WTC11 (cell line): ENCODE measurements at regions not wholly inside any gene's neighbourhood (a gene's known extent, or its start where the extent isn't known, plus 50 kb on each side); places are given as distances from the start of the nearest gene placed in this dataset.
A peak's percentile ranks its signal among the peaks of the same experiment; 100 is the strongest.

Experiments
- ATAC-seq: fragments of 200-7000 bp; cut with Tn5 transposase; 2 replicates; pipeline ENCODE4 v1.10.0; 2021; ENCODE audit warnings: mild to moderate bottlenecking, moderate library complexity
- CTCF ChIA-PET: fragments of 300-600 bp; sonication (Branson Sonifier 250); formaldehyde crosslinking; loops from one replicate; lab custom pipeline; 2021; ENCODE audit warnings: antibody characterized with exemption; lab: Charles Lee
- POLR2A ChIA-PET: fragments of 350-600 bp; sonication (Branson Sonifier 250); formaldehyde crosslinking; loops from one replicate; lab custom pipeline; 2021; ENCODE audit warnings: antibody characterized with exemption; lab: Charles Lee
- DNase-seq: peaks from one replicate; pipeline ENCODE4 v3.0.0; 2021; ENCODE audit warnings: low spot score
- H3K27ac Mint-ChIP-seq: 2 replicates; pipeline ENCODE4 v1.8.0; 2021; ENCODE audit warnings: mixed read lengths
- H3K27me3 Mint-ChIP-seq: 2 replicates; pipeline ENCODE4 v1.8.0; 2021; ENCODE audit warnings: low read depth, mild to moderate bottlenecking, moderate library complexity, mixed read lengths
- H3K36me3 Mint-ChIP-seq: 2 replicates; pipeline ENCODE4 v1.8.0; 2021; ENCODE audit warnings: mixed read lengths
- H3K4me1 Mint-ChIP-seq: 2 replicates; pipeline ENCODE4 v1.8.0; 2022; ENCODE audit warnings: mixed read lengths
- H3K4me3 Mint-ChIP-seq: 2 replicates; pipeline ENCODE4 v1.8.0; 2021; ENCODE audit warnings: mild to moderate bottlenecking, moderate library complexity, mixed read lengths
- H3K9me3 Mint-ChIP-seq: 2 replicates; pipeline ENCODE4 v1.8.0; 2021; ENCODE audit warnings: mixed read lengths
- GABPB1 ChIP-seq: sonication (generic); formaldehyde crosslinking; IDR thresholded peaks from 2 replicates; pipeline ENCODE4 v1.8.1; 2023; ENCODE audit warnings: mild to moderate bottlenecking, missing genetic modification reagents
- HMGA2 ChIP-seq: fragments of 250-450 bp; sonication (Bioruptor Pico); IDR thresholded peaks from 2 replicates; pipeline ENCODE4 v1.4.0; 2021; ENCODE audit warnings: mild to moderate bottlenecking, moderate library complexity
- JAZF1 ChIP-seq: fragments of 250-450 bp; sonication (Bioruptor Pico); IDR thresholded peaks from 2 replicates; pipeline ENCODE4 v1.9.0; 2021; ENCODE audit warnings: moderate library complexity, mild to moderate bottlenecking, inconsistent platforms
- ZNF232 ChIP-seq: sonication (generic); formaldehyde crosslinking; IDR thresholded peaks from 2 replicates; pipeline ENCODE4 v1.8.0; 2022; ENCODE audit warnings: mild to moderate bottlenecking, missing genetic modification reagents
- TF ChIP-seq, protein P1 (sequence below): fragments of 250-450 bp; sonication (Bioruptor Pico); IDR thresholded peaks from 2 replicates; pipeline ENCODE4 v1.9.0; 2021; ENCODE audit warnings: mild to moderate bottlenecking
- TF ChIP-seq, protein P2 (sequence below): sonication (generic); formaldehyde crosslinking; IDR thresholded peaks from 2 replicates; pipeline ENCODE4 v1.8.0; 2023; ENCODE audit warnings: mild to moderate bottlenecking, missing genetic modification reagents
- TF ChIP-seq, protein P3 (sequence below): sonication (generic); formaldehyde crosslinking; IDR thresholded peaks from 2 replicates; pipeline ENCODE4 v1.8.1; 2023; ENCODE audit warnings: mild to moderate bottlenecking, missing genetic modification reagents
- TF ChIP-seq, protein P4 (sequence below): fragments of 250-450 bp; sonication (Bioruptor Pico); IDR thresholded peaks from 2 replicates; pipeline ENCODE4 v1.9.0; 2021; ENCODE audit warnings: mild to moderate bottlenecking
- TF ChIP-seq, protein P5 (sequence below): sonication (generic); formaldehyde crosslinking; IDR thresholded peaks from 2 replicates; pipeline ENCODE4 v1.8.1; 2022; ENCODE audit warnings: low read depth, missing genetic modification reagents, borderline replicate concordance
- TF ChIP-seq, protein P6 (sequence below): sonication (generic); formaldehyde crosslinking; IDR thresholded peaks from 2 replicates; pipeline ENCODE4 v1.8.0; 2022; ENCODE audit warnings: mild to moderate bottlenecking, missing genetic modification reagents
- TF ChIP-seq, protein P7 (sequence below): fragments of 200-600 bp; IDR thresholded peaks from 2 replicates; pipeline ENCODE4 v1.8.0; 2022; ENCODE audit warnings: antibody characterized with exemption

DNA sequence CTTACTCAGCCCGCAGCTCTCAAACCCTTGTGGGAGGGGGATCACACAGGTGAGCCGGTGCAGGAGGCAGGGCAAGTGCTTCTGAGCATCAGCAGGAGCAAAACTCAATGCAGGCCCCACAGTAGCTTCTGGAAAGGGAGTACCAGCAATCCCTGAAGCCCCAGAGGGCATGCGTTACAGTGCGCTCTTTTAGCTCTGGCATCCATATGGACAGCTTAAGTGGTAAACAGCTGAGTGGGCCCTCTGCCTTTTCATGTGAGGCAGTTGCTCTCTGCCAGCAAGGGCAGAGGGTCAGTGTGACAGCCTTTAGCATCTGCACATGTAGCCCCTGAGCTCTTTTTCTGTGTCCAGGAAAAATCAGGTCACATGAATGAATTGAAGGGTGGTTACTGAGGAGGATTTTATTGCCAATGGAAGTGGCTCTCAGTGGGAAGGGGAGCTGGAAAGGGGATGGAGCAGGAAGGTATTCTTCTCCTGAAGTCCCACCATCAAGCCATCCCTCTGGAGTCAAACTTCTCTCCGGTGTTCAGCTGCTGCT, 464.3 kb upstream of the THRB start:
- POLR2A ChIA-PET, result interaction anchor here (0.6 kb wide), 1 partner anchor 547 kb away, joined by 3 read pairs; no protein-coding TSS in a partner anchor
- Mint-ChIP-seq H3K9me3 (peaks cover 8% of the 10 kb centered on the region; the same call in 1 of the 2 replicates), H3K27me3 (peaks cover 62% of the 10 kb centered on the region), H3K36me3 (peaks cover 2% of the 10 kb centered on the region; the same call in 1 of the 2 replicates), H3K27ac (no peak overlapping the region), H3K4me3 (no peak overlapping the region), H3K4me1 (no peaks in the 10 kb centered on the region)
- ATAC-seq (no peak), DNase-seq (no peak)
- no peak for TF ChIP-seq HMGA2
- TF ChIP-seq, protein P1, sequence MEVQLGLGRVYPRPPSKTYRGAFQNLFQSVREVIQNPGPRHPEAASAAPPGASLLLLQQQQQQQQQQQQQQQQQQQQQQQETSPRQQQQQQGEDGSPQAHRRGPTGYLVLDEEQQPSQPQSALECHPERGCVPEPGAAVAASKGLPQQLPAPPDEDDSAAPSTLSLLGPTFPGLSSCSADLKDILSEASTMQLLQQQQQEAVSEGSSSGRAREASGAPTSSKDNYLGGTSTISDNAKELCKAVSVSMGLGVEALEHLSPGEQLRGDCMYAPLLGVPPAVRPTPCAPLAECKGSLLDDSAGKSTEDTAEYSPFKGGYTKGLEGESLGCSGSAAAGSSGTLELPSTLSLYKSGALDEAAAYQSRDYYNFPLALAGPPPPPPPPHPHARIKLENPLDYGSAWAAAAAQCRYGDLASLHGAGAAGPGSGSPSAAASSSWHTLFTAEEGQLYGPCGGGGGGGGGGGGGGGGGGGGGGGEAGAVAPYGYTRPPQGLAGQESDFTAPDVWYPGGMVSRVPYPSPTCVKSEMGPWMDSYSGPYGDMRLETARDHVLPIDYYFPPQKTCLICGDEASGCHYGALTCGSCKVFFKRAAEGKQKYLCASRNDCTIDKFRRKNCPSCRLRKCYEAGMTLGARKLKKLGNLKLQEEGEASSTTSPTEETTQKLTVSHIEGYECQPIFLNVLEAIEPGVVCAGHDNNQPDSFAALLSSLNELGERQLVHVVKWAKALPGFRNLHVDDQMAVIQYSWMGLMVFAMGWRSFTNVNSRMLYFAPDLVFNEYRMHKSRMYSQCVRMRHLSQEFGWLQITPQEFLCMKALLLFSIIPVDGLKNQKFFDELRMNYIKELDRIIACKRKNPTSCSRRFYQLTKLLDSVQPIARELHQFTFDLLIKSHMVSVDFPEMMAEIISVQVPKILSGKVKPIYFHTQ, result no peak
- TF ChIP-seq, protein P2, sequence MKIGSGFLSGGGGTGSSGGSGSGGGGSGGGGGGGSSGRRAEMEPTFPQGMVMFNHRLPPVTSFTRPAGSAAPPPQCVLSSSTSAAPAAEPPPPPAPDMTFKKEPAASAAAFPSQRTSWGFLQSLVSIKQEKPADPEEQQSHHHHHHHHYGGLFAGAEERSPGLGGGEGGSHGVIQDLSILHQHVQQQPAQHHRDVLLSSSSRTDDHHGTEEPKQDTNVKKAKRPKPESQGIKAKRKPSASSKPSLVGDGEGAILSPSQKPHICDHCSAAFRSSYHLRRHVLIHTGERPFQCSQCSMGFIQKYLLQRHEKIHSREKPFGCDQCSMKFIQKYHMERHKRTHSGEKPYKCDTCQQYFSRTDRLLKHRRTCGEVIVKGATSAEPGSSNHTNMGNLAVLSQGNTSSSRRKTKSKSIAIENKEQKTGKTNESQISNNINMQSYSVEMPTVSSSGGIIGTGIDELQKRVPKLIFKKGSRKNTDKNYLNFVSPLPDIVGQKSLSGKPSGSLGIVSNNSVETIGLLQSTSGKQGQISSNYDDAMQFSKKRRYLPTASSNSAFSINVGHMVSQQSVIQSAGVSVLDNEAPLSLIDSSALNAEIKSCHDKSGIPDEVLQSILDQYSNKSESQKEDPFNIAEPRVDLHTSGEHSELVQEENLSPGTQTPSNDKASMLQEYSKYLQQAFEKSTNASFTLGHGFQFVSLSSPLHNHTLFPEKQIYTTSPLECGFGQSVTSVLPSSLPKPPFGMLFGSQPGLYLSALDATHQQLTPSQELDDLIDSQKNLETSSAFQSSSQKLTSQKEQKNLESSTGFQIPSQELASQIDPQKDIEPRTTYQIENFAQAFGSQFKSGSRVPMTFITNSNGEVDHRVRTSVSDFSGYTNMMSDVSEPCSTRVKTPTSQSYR, result no peak
- TF ChIP-seq, protein P3, sequence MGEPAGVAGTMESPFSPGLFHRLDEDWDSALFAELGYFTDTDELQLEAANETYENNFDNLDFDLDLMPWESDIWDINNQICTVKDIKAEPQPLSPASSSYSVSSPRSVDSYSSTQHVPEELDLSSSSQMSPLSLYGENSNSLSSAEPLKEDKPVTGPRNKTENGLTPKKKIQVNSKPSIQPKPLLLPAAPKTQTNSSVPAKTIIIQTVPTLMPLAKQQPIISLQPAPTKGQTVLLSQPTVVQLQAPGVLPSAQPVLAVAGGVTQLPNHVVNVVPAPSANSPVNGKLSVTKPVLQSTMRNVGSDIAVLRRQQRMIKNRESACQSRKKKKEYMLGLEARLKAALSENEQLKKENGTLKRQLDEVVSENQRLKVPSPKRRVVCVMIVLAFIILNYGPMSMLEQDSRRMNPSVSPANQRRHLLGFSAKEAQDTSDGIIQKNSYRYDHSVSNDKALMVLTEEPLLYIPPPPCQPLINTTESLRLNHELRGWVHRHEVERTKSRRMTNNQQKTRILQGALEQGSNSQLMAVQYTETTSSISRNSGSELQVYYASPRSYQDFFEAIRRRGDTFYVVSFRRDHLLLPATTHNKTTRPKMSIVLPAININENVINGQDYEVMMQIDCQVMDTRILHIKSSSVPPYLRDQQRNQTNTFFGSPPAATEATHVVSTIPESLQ (CRISPR knock-in tag), result no peak
- TF ChIP-seq, protein P4, sequence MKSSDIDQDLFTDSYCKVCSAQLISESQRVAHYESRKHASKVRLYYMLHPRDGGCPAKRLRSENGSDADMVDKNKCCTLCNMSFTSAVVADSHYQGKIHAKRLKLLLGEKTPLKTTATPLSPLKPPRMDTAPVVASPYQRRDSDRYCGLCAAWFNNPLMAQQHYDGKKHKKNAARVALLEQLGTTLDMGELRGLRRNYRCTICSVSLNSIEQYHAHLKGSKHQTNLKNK (CRISPR knock-in tag), result no peak
- no peak for TF ChIP-seq JAZF1
- TF ChIP-seq, protein P5, sequence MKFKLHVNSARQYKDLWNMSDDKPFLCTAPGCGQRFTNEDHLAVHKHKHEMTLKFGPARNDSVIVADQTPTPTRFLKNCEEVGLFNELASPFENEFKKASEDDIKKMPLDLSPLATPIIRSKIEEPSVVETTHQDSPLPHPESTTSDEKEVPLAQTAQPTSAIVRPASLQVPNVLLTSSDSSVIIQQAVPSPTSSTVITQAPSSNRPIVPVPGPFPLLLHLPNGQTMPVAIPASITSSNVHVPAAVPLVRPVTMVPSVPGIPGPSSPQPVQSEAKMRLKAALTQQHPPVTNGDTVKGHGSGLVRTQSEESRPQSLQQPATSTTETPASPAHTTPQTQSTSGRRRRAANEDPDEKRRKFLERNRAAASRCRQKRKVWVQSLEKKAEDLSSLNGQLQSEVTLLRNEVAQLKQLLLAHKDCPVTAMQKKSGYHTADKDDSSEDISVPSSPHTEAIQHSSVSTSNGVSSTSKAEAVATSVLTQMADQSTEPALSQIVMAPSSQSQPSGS (CRISPR knock-in tag), result no peak
- TF ChIP-seq, protein P6, sequence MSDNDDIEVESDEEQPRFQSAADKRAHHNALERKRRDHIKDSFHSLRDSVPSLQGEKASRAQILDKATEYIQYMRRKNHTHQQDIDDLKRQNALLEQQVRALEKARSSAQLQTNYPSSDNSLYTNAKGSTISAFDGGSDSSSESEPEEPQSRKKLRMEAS (CRISPR knock-in tag), result no peak
- TF ChIP-seq GABPB1 (CRISPR knock-in tag), result no peak
- no peak for TF ChIP-seq ZNF232 (CRISPR knock-in tag)
- CTCF ChIA-PET, result interaction anchor here (0.6 to 1.0 kb wide), 2 partner anchors 75 to 512 kb away, joined by 3 read pairs; no protein-coding TSS in a partner anchor

DNA sequence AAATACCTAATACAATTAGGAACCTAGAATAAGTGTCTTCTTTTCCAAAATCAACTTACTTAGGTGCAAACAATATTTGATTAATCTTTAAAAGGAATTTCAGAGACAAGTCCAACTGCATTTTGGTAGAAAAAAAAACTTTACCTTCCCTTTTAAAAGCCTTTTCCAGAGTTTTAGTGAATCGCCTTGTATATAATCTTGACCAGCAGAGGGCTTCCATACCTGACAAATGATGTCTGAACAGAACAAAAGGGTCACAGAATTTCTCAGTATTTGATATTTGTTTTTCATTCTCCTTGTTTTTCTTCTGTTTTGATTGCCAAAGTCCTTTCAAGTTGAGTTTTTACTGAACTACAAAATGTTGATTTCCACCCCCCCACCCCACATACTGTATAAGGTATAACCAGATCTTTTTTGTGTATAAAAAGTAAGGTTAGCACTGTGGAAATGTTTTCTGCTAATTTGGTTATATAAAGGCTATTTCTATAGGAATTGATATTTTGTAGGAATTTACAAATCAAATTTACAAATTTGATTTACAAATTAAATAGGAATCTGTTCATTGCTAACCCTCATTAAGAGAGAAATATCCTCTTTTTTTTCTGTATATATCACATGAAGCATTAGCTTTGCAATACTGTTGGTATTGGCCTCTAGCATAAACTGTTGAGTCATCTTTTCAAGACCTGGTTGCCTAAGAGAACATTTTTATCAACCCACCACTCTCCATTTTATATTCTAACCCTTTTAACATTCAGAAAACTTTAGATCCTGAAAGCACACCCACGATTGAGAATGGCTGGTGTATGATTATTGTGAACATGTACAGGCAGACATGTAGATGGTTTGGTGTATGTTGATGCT, 464.1 kb upstream of the RARB start:
- peaks cover 13% of the 10 kb centered on the region for H3K27me3 Mint-ChIP-seq
- CTCF ChIA-PET, result interaction anchor here (0.5 to 1.0 kb wide), 2 partner anchors 70 to 630 kb away, joined by 3 read pairs; no protein-coding TSS in a partner anchor

More for the DNA sequence above, 464.1 kb upstream of the RARB start:
- POLR2A ChIA-PET, result no interaction called here
- DNase-seq (no peak), ATAC-seq (peak; percentile 52)
- Mint-ChIP-seq H3K27ac (no peak overlapping the region), H3K9me3 (peaks cover 8% of the 10 kb centered on the region; the same call in 1 of the 2 replicates), H3K4me3 (no peak overlapping the region), H3K4me1 (no peaks in the 10 kb centered on the region), H3K36me3 (peaks cover 1% of the 10 kb centered on the region; the same call in 1 of the 2 replicates)
- TF ChIP-seq, protein P4 (CRISPR knock-in tag), result no peak
- TF ChIP-seq, protein P7, sequence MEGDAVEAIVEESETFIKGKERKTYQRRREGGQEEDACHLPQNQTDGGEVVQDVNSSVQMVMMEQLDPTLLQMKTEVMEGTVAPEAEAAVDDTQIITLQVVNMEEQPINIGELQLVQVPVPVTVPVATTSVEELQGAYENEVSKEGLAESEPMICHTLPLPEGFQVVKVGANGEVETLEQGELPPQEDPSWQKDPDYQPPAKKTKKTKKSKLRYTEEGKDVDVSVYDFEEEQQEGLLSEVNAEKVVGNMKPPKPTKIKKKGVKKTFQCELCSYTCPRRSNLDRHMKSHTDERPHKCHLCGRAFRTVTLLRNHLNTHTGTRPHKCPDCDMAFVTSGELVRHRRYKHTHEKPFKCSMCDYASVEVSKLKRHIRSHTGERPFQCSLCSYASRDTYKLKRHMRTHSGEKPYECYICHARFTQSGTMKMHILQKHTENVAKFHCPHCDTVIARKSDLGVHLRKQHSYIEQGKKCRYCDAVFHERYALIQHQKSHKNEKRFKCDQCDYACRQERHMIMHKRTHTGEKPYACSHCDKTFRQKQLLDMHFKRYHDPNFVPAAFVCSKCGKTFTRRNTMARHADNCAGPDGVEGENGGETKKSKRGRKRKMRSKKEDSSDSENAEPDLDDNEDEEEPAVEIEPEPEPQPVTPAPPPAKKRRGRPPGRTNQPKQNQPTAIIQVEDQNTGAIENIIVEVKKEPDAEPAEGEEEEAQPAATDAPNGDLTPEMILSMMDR, result peak; percentile 42
